ENCODE measurements at regions not wholly inside any gene's neighbourhood (a gene's known extent, or its start where the extent isn't known, plus 50 kb on each side); places are given as distances from the start of the nearest gene placed in this dataset.
"Not testable (repeated sequence)": the region's sequence is repeated elsewhere in the genome, so short reads cannot be mapped to it uniquely, and the experiment has no call there.

DNA sequence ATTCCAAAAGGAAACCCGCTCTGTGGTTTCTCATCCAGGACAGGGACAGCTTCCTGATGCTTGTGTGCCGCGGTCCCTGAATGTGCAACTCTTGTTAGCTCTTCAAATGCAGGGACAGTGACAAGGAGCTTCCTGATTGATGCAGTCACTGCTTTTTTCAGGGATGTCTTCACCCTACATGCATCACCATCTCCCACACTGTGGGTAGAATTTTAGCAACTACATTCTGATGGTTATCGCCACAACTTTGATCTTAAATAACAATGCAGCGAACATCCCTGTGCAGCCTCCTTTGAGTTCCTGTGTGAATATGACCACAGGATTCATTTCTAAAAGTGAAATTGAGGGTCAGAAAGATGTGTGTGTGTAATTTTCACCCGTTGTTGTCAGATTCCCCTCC, 115.0 kb downstream of the GGTLC2 start:
- no peak for DNase-seq

DNA sequence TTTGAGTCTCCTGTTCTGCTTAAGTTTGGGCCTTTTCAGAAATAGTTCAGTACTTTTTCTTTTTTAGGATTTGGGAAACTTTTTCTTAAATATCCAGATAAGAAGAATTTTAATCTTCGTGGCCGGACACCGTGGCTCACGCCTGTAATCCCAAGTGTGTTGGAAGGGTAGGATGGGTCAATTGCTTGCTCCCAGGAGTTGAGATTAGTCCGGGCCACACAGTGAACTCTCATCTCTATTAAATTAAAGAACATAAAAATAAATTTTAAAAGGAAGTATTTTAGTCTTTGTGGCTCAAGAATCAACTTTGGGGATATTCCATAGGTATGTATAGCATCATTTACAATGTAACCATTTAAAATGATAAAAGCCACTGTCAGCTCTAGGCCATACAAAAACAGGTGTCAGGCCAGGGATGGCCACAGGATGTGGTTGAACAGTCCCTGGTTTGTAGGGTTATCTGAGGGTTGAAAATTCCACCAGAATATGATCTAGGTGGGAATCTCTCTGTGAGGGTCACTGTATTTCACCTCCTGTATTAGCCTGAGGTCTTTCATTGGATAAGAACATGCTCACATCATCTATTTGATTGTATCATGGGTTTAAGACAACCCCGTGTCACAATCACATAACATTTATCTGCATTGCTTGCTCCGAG, 115.6 kb downstream of the GGTLC2 start:
- no peak for DNase-seq

DNA sequence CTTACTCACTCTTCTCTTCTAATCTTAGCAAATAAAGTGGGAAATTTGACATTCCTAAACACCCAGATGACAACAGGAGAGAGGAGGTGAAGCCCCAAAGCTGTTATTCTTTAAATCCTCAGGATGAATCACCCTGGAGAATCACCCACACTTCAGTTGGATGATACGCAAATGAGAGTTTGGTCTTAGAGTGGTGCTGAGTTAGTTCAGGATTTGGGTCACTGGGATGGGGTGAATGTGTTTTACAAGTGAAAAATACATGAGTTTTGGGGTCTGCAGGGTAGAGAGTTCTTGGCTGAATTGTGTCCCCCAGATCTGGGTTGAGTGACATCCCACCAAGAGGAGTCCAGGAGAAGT, 117.2 kb downstream of the GGTLC2 start:
- no peak for DNase-seq

DNA sequence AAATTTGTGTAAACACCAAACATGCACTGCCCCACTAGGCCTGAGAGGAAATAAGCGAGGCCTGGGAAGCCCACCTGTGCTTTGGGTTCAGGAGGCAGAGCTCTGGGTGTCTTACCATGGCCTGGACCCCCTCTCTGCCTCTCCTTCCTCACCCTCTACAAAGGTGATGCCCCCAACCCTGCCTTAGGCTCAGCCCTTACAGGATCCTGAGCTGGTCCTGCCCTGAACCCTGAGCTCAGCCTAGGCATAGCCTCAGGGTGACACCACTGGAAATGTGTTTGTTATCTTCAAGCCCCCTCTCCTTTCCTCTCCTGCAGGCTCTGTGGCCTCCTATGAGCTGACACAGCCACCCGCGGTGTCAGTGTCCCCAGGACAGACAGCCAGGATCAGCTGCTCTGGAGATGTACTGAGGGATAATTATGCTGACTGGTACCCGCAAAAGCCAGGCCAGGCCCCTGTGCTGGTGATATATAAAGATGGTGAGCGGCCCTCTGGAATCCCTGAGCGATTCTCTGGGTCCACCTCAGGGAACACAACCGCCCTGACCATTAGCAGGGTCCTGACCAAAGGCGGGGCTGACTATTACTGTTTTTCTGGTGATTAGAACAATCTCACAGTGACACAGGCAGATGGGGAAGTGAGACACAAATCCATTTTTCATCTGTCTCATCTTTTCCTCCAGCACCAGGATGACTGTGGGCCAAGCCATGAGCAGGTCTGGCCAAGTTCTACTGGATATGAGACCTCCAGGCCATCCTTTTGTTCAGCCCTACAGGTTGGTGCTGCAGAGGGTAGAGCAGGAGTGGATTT, 117.8 kb downstream of the GGTLC2 start:
- no peak for DNase-seq

DNA sequence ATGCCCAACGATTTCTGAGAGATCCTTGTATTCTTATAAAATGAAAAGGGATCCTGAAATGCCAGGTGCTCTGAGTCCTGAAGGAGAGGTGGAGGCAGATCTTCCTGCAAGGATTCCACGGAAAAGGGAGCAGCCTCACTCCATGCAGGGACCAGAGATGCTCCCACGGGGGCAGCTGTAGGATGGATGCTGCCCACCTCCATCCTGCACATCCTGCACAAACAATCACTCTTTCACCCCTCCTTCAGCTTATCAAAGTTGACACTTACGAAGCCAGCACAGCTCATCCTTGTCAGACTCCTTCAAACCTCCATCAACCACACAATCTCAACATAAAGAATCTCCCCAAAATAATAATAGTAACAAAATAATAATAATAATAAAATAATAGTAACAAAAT, 119.1 kb downstream of the GGTLC2 start:
- no peak for DNase-seq

DNA sequence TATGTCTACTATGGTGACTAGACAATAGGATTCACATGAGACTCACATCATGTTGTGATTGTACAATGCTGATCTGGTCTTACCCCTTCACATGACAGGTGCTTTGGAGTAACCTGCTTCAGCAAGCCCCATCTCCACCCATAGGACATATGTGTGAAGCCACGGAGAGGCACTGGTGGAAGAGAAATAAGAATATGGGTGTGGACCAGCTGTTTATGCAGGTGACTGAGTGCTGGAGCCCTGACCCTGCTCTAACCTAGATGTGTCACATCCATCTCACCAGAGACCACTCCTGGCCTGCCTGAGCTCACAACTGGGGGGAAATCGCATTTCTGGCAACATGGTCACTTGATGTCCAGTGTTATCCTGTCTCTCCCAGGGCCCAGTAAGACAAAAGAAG, 119.7 kb downstream of the GGTLC2 start:
- DNase-seq, result no peak

GRCh38 chr22:22767876-22768602, 119.6 kb upstream of the IGLL5 start:
- DNase-seq, result no peak

- no peak for DNase-seq
Measured at GRCh38 chr22:22768885-22769284, 118.7 kb upstream of the IGLL5 start.

DNA sequence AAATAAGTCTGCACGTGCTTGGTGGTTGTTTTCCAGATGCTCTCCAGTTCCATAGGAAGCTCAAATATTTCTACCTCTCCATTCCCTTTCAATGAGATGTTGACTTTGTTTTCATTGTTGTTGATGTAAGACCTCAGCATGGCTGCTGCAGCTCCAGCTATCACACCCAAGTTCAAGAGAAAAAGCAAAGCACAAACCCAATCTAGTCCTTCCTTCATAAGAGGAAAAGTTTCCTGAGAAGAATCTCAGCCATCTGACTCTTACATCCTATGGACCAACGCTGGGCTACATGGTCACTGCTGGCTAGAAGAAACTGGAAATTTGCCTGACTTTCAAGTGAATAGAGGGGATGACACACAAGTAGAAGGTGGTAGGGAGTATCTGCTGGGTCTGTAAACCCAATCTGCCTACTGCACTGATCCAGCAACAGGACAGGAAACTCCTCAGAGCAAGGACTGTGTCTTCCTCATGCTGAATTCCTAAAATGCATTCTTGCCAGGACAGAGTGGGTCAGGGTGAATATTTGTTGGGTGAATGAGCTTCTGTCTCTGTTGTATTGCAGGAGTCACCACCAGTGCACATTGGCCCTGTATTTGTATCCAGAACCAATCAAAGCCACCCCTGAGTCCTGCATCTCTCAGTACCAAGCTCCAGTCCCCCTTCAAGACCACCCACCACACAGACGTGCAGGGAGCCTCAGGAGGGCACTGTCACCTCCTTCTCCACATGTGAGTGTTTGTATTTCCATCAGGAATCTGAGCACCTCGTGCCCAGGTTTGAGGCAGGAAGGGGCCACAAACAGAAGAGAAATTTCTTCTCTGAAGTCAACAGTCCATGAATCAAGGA, 118.0 kb upstream of the IGLL5 start:
- no peak for DNase-seq

GRCh38 chr22:22770280-22770871, 117.2 kb upstream of the IGLL5 start:
- DNase-seq, result no peak

DNA sequence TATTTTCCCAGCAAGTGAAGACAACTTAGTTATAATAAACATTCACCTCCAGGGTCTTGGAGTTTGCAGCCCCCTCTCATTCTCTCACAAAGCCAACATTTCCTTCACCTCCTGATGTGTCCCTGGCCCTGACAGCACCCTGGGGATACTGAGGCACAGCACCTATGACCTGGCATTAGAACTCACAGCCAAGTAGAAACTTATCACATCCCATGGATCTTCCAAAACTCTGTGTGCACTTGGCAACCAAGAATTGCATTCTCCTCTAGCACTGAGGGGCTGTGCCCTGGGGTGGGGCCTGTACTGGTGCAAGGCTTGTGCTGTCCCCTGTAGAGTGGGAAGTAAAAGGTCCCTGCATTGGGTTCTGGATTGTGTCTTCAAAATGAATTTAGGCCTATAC, 116.7 kb upstream of the IGLL5 start:
- DNase-seq, result no peak

- DNase-seq, result no peak
Measured at GRCh38 chr22:22771696-22772377, 115.8 kb upstream of the IGLL5 start.

GRCh38 chr22:22772396-22772795, 115.2 kb upstream of the IGLL5 start:
- DNase-seq, result no peak

DNA sequence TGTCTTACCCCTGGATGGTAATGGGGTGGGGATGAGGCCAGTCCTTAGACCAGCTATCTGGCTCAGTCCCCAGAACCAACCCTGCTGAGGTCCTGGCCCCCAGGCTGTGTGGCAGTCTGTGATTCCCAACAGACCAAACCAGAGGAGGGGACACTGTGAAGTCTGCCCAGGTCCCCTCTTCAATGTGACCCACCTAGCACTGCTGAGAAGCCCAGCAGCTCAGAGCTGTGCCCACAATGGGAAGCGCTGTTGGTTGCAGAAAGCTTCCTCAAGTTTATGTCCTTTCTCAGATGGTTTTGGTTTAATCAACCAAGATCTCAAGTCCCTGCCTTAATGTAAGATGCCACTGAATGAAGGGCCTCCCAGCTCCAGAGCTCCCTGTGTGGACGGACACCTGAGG, 114.7 kb upstream of the IGLL5 start:
- no peak for DNase-seq

GRCh38 chr22:22773427-22773826, 114.2 kb upstream of the IGLL5 start:
- DNase-seq, result no peak

DNA sequence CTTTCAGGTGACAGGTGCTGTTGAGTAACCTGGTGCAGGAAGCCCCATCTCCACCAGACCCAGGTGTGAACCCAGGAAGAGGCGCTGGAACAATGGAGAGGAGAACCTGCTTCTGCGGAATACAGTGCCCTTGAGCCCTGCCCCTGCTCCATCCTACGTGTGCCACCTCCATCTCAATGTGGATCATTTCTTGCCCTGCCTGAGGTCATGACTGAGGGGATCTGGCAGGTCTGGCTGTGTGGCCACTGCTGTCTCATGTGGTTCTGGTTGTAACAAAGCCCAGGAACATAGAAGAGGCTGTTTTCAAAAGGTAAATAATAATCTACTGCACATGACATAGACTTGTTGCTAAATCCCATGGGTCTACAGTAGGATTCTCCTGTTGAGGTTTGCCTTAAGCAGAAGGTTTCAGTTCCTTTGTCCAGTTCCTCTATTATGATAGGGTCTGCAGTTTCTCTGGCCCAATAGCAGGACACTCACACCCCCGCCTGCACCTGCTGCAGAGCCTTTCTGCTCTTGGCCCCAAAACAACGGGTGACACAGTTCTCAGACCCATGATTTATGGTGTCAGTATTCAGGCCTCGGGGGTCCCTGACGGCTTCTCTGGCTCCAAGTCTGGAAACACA, 113.5 kb upstream of the IGLL5 start:
- no peak for DNase-seq

DNA sequence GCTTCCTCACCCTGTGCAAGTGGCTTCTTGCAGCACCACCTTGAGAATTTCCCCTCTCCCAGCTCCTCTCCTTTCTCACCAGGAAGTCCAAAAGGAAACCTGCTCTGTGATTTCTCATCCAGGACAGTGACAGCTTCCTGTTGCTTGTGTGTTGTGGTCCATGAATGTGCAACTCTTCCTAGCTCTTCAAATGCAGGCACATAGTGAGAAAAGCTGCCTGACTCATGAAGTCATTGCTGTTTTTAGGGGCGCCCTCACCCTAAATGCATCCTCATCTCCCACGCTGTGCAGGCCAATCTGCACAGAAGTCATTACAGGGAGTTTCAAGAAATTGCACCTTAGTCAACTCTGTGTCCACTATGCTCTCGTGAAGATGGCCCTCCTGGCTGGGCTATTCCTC, 112.9 kb upstream of the IGLL5 start:
- DNase-seq, result not testable (repeated sequence)

DNA sequence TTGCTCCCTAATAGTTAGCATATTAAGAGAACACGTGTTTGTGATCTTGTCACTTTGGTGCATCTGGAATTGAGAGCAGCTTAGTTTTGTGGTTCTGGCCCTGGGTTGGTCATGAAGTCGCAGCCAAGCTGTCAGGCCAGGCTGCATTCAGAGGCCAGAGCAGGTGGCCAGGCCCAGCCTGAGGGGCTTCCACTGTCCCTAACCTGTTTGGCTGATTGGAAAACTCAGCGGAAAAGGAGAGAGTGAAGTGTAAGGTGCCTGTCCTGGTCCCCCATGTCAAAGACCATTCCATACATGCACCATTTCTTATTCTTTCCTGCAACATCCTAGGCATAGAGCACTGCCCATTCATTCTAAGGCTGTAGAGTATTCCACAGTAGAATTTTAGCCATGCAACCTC, 111.5 kb upstream of the IGLL5 start:
- DNase-seq, result no peak

- no peak for DNase-seq
Measured at GRCh38 chr22:22779213-22779612, 108.4 kb upstream of the IGLL5 start.

DNA sequence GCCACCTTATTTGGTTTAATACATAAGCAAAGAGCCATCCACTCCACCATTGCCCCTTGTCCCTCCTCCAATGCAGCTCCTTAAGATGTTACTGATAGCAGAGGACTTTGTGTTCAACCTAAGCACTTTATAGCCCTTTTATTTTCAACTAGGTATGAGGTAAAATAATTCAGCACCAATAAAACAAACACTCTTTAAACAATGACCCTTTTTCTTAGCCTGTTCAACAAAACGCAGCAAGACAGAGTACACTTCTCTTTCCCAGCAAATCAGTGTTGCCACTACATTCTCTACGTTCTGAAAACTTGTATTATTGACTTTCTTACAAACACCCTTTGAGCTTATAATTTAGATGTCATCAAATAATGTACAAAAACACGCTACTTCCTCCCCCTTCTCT, 104.0 kb upstream of the IGLL5 start:
- DNase-seq, result no peak

GRCh38 chr22:22784249-22785039, 103.2 kb upstream of the IGLL5 start:
- DNase-seq, result no peak

Measured in GDM1 (cell line).